ENCODE measurements at regions not wholly inside any gene's neighbourhood (a gene's known extent, or its start where the extent isn't known, plus 50 kb on each side); places are given as distances from the start of the nearest gene placed in this dataset.

DNA sequence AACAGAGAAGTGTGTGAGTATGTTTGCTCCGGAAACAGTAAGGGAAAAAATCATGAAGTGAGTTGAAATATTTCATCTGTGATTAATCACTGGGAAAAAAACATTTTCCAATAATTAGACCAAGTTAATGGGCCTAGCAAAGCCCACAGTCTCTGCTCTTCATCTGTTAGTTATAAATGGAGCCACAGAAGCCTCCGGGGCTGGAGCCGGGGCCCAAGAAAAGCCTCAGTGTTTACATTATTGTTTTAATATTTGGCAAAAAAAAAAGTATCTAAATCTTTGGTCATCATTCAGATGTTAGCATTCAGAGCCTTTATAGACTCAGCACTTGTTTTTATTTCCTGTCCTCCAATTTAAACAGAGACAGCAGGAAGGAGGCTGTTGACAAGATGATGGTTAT, 115.0 kb downstream of the UBE2U start:
- no peaks in the 10 kb centered on the region for H3K4me1 ChIP-seq (ENCODE audit: control insufficient read depth, insufficient read depth, low read length)
- H3K27ac ChIP-seq (ENCODE audit: low read length) = no peak overlapping the region
- H3K4me3 ChIP-seq (ENCODE audit: low read length) = no peak overlapping the region
- 83% methylated on average over 1 of the region's 3 CpGs for WGBS (ENCODE audit: insufficient coverage)
- no peaks in the 10 kb centered on the region for H3K27me3 ChIP-seq (ENCODE audit: control insufficient read depth, insufficient read depth, low read length)
- H3K36me3 ChIP-seq (ENCODE audit: control insufficient read depth, insufficient read depth, low read length) = no peaks in the 10 kb centered on the region
- DNase-seq = no peak
- no peaks in the 10 kb centered on the region for H3K9me3 ChIP-seq (replicated peaks; ENCODE audit: control insufficient read depth, low read depth, low read length)

DNA sequence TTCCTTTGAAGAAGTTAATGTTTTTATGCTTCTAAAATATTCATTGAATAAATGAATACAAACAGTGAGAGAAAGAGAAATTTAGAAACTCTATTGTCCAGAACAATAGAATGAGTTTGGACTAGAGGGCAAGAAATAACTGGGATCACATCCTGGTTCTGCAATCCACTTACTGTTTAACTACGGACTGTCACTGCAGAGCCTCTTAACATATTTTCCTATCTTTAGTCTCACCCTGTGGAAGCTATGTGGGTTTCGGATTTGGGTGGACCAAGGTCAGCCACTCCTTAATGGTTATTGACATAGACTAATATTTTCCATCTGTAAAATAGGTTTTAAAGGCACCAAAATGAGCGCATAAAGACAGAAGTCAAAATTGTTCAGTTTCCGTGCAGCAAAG, 116.6 kb downstream of the UBE2U start:
- Histone ChIP-seq H3K9me3 (replicated peaks; ENCODE audit: control insufficient read depth, low read depth, low read length) (no peaks in the 10 kb centered on the region), H3K4me3 (ENCODE audit: low read length) (no peak overlapping the region), H3K36me3 (ENCODE audit: control insufficient read depth, insufficient read depth, low read length) (no peaks in the 10 kb centered on the region), H3K27me3 (ENCODE audit: control insufficient read depth, insufficient read depth, low read length) (no peaks in the 10 kb centered on the region), H3K4me1 (ENCODE audit: control insufficient read depth, insufficient read depth, low read length) (no peaks in the 10 kb centered on the region), H3K27ac (ENCODE audit: low read length) (no peak overlapping the region)
- WGBS (ENCODE audit: insufficient coverage) = no CpG with 5 or more reads among the region's 4 CpGs
- no peak for DNase-seq

DNA sequence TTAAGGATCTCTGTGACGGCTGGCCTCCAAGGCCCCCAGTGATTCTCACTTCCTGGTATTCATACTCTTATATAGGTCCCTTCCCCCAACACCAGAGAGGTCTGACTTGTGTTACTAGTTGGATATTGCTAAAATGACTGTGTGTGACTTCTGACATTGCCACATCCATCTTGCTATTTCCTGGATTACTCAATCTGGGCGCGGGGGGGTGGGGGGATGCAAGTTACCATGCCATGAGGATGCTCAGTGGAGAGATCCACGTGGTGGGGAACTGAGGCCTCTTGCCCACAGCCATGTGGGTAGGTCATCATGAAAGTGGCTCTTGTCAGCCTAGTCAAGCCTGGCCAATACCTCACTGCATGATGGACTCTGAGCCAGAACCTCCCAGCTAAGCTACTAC, 117.0 kb downstream of the UBE2U start:
- Histone ChIP-seq H3K4me1 (ENCODE audit: control insufficient read depth, insufficient read depth, low read length) (no peaks in the 10 kb centered on the region), H3K27ac (ENCODE audit: low read length) (no peak overlapping the region), H3K36me3 (ENCODE audit: control insufficient read depth, insufficient read depth, low read length) (no peaks in the 10 kb centered on the region), H3K4me3 (ENCODE audit: low read length) (no peak overlapping the region), H3K27me3 (ENCODE audit: control insufficient read depth, insufficient read depth, low read length) (no peaks in the 10 kb centered on the region), H3K9me3 (replicated peaks; ENCODE audit: control insufficient read depth, low read depth, low read length) (no peaks in the 10 kb centered on the region)
- no CpG with 5 or more reads among the region's 4 CpGs for WGBS (ENCODE audit: insufficient coverage)
- DNase-seq = no peak

DNA sequence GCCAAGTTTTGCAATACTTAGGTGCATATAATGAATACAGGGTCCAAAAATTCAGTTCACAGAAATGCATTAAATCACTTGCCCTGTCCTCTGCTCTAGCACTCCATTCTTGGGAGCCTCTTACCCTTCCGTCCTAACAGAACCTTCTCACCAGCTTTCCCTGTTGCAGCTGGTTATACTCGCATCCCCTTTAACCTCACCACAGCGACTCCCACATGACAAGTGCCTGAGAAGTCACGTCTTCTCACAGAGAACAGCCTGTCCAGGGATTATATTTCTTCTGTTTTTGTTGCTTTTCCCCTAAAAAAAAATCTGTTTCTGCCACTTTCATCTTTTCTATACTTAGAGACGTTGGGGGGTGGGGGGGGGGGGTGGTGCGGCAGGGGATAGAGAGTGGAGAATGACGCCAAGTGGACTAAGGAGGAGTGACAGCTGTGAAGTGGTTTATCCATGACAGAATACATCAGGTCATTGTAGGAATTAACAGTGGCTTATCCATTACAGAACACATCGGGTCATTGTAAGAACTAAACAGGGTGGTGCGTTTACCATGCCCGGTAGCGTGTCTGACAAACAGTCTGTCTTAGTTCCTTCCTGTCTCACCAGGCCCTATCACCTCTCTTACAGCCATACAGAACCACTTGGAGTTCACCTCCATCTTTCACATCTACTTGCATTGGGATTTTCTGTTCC, 117.6 kb downstream of the UBE2U start:
- H3K4me3 ChIP-seq (ENCODE audit: low read length) = no peak overlapping the region
- H3K36me3 ChIP-seq (ENCODE audit: control insufficient read depth, insufficient read depth, low read length) = no peaks in the 10 kb centered on the region
- no peaks in the 10 kb centered on the region for H3K27me3 ChIP-seq (ENCODE audit: control insufficient read depth, insufficient read depth, low read length)
- WGBS (ENCODE audit: insufficient coverage) = 73% methylated on average over 5 of the region's 11 CpGs
- H3K9me3 ChIP-seq (replicated peaks; ENCODE audit: control insufficient read depth, low read depth, low read length) = no peaks in the 10 kb centered on the region
- no peak for DNase-seq
- H3K27ac ChIP-seq (ENCODE audit: low read length) = no peak overlapping the region
- H3K4me1 ChIP-seq (ENCODE audit: control insufficient read depth, insufficient read depth, low read length) = no peaks in the 10 kb centered on the region

DNA sequence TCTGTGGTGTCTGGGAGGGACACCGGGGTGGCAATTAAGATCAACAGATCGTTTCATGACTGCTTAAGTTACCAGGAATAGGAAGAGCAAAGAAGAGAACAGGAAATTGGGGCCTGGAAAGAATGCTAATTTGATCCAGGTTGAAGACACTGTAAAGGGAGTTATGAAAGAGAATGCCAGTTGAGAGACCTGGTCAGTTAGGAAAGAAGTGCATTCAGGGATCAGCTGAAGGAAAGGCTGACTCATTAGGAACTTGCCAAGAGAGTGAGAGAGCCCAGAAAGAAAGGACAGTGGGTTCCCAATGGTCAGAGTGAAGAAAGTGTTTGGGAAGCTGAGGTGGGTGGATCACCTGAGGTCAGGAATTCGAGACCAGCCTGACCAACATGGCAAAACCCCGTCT, 119.6 kb downstream of the UBE2U start:
- H3K9me3 ChIP-seq (replicated peaks; ENCODE audit: control insufficient read depth, low read depth, low read length) = no peaks in the 10 kb centered on the region
- H3K27ac ChIP-seq (ENCODE audit: low read length) = no peak overlapping the region
- DNase-seq = no peak
- H3K4me3 ChIP-seq (ENCODE audit: low read length) = no peak overlapping the region
- WGBS (ENCODE audit: insufficient coverage) = 71% methylated on average over 4 of the region's 4 CpGs
- H3K36me3 ChIP-seq (ENCODE audit: control insufficient read depth, insufficient read depth, low read length) = no peaks in the 10 kb centered on the region
- no peaks in the 10 kb centered on the region for H3K27me3 ChIP-seq (ENCODE audit: control insufficient read depth, insufficient read depth, low read length)
- H3K4me1 ChIP-seq (ENCODE audit: control insufficient read depth, insufficient read depth, low read length) = peaks cover 3% of the 10 kb centered on the region

DNA sequence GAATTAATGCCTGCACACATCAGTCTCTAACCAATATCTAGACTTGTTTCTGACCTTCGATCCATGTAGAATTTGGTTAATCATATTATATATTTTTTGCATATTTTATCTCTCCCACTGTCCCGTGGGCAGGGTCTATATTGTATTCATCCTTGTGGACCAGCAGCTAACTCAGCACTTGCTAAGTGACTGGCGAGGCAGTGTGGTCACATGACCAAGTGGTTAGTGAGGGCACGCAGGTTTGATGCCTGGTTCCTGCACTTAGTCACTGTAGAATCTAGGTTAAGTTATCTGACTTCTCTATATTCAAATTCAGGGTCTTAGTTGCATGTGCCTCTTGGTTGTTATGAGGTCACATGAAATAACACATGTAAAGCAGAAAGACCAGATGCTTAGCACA, 120.5 kb downstream of the UBE2U start:
- WGBS (ENCODE audit: insufficient coverage) = no CpG with 5 or more reads among the region's 4 CpGs
- H3K4me1 ChIP-seq (ENCODE audit: control insufficient read depth, insufficient read depth, low read length) = peaks cover 3% of the 10 kb centered on the region
- H3K4me3 ChIP-seq (ENCODE audit: low read length) = no peak overlapping the region
- H3K36me3 ChIP-seq (ENCODE audit: control insufficient read depth, insufficient read depth, low read length) = no peaks in the 10 kb centered on the region
- H3K9me3 ChIP-seq (replicated peaks; ENCODE audit: control insufficient read depth, low read depth, low read length) = no peaks in the 10 kb centered on the region
- no peak for DNase-seq
- H3K27ac ChIP-seq (ENCODE audit: low read length) = no peak overlapping the region
- H3K27me3 ChIP-seq (ENCODE audit: control insufficient read depth, insufficient read depth, low read length) = no peaks in the 10 kb centered on the region

DNA sequence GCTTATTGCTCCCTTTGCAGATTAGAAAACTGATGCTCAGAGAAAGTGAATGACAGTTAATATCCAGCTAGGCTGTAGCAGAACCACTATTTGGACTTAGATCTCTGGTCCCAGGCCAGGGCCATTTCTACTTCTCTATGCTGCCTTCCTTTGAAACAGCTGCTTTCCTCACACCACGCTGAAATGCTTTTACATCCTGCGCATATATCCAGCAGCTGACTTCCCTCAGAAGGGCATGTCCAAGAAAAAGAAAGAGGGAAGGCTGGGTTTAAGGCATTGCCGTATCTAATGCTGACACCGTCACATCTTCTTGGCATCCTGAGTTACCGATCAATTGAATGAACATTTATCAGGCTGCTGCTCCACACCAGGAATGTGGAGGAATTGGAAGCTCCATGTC, 122.4 kb downstream of the UBE2U start:
- no peaks in the 10 kb centered on the region for H3K27me3 ChIP-seq (ENCODE audit: control insufficient read depth, insufficient read depth, low read length)
- H3K4me3 ChIP-seq (ENCODE audit: low read length) = no peak overlapping the region
- DNase-seq = no peak
- H3K36me3 ChIP-seq (ENCODE audit: control insufficient read depth, insufficient read depth, low read length) = no peaks in the 10 kb centered on the region
- peaks cover 10% of the 10 kb centered on the region for H3K4me1 ChIP-seq (ENCODE audit: control insufficient read depth, insufficient read depth, low read length)
- no peaks in the 10 kb centered on the region for H3K9me3 ChIP-seq (replicated peaks; ENCODE audit: control insufficient read depth, low read depth, low read length)
- no CpG with 5 or more reads among the region's 5 CpGs for WGBS (ENCODE audit: insufficient coverage)
- no peak overlapping the region for H3K27ac ChIP-seq (ENCODE audit: low read length)

DNA sequence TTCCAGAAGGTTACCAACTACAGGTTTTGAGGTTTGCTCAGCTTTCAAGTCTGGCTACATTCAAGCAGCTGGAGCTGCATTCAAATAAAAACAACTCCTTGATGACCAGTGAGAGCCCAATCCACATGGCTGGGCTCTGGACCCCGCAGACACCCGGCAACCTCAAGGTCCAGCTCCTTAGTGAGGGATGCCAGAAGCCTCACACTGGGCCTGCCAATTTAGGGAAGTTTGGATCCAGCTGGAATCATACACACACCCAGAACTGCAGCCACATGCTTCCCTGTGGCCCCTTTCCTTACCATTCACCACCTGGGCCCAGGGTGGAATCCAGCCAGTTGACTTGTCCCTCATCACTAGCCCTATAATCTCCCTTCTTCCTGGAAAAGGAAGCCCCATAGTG, 123.7 kb downstream of the UBE2U start:
- Histone ChIP-seq H3K36me3 (ENCODE audit: control insufficient read depth, insufficient read depth, low read length) (no peaks in the 10 kb centered on the region), H3K9me3 (replicated peaks; ENCODE audit: control insufficient read depth, low read depth, low read length) (no peaks in the 10 kb centered on the region), H3K27me3 (ENCODE audit: control insufficient read depth, insufficient read depth, low read length) (no peaks in the 10 kb centered on the region), H3K4me1 (ENCODE audit: control insufficient read depth, insufficient read depth, low read length) (peaks cover 10% of the 10 kb centered on the region), H3K27ac (ENCODE audit: low read length) (no peak overlapping the region), H3K4me3 (ENCODE audit: low read length) (no peak overlapping the region)
- WGBS (ENCODE audit: insufficient coverage) = no CpG with 5 or more reads among the region's 2 CpGs
- DNase-seq = no peak

DNA sequence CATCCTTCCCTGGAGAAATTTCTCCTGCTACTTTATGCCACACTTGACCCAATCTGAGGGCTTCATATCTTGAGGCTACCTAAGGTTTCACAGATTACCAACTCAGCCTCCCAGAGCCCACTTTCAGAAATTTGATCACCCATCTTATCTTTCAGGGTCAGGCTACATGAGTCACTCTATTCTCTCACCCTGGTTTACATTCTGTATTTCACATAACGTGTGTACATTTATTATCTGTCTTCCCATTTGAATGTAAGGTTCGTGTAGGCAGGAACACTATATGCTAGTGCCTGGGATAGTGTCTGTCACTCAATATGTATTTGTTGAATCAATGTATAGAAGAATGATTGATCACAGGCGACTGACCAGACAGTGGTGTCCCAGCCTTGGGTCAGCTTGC, 124.8 kb downstream of the UBE2U start:
- Histone ChIP-seq H3K27me3 (ENCODE audit: control insufficient read depth, insufficient read depth, low read length) (no peaks in the 10 kb centered on the region), H3K9me3 (replicated peaks; ENCODE audit: control insufficient read depth, low read depth, low read length) (no peaks in the 10 kb centered on the region), H3K27ac (ENCODE audit: low read length) (no peak overlapping the region), H3K36me3 (ENCODE audit: control insufficient read depth, insufficient read depth, low read length) (no peaks in the 10 kb centered on the region), H3K4me3 (ENCODE audit: low read length) (no peak overlapping the region), H3K4me1 (ENCODE audit: control insufficient read depth, insufficient read depth, low read length) (peaks cover 10% of the 10 kb centered on the region)
- no CpG with 5 or more reads among the region's 3 CpGs for WGBS (ENCODE audit: insufficient coverage)
- no peak for DNase-seq

DNA sequence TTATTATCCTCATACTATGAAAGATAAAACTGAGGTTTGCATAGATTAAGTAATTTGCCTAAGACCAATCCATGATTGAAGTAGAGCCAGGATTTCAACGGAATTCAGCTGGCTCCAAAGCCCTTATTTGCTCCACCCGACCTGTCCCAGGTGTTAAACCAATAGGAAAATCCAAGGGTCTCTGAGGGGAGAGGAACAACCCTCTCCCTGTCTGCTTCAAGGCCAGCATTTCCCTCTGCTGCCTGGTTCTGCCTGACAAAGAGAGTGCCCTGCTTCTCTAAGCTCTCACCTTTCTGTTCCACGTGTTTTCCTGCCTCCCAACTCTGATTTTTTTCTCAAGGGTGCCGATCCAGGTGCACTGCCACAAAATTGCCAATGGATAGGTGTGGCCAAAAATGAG, 127.4 kb downstream of the UBE2U start:
- Histone ChIP-seq H3K36me3 (ENCODE audit: control insufficient read depth, insufficient read depth, low read length) (no peaks in the 10 kb centered on the region), H3K27me3 (ENCODE audit: control insufficient read depth, insufficient read depth, low read length) (no peaks in the 10 kb centered on the region), H3K27ac (ENCODE audit: low read length) (no peak overlapping the region), H3K4me1 (ENCODE audit: control insufficient read depth, insufficient read depth, low read length) (peaks cover 10% of the 10 kb centered on the region), H3K4me3 (ENCODE audit: low read length) (no peak overlapping the region), H3K9me3 (replicated peaks; ENCODE audit: control insufficient read depth, low read depth, low read length) (no peaks in the 10 kb centered on the region)
- WGBS (ENCODE audit: insufficient coverage) = no CpG with 5 or more reads among the region's 4 CpGs
- no peak for DNase-seq

DNA sequence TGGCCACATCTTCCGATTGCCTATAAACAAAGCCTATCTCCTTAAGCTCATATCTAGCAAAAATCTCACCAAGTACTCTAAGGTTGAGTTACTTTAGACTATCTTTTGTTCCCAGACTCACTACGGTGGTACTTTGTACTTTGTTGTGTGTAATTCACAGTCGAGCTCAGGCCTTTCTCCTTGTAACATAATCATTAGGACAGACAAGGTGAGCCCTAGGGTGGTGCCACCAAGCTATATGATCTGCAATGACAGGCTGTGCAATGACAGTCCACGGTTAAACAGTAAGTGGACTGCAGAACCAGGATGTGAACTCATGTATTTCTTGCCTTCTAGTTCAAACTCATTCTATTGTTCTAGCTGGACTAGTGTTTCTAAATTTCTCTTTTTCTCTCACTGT, 132.2 kb downstream of the UBE2U start:
- no peaks in the 10 kb centered on the region for H3K36me3 ChIP-seq (ENCODE audit: control insufficient read depth, insufficient read depth, low read length)
- DNase-seq = no peak
- WGBS (ENCODE audit: insufficient coverage) = 90% methylated on average over 2 of the region's 4 CpGs
- no peak overlapping the region for H3K4me3 ChIP-seq (ENCODE audit: low read length)
- no peaks in the 10 kb centered on the region for H3K27me3 ChIP-seq (ENCODE audit: control insufficient read depth, insufficient read depth, low read length)
- peaks cover 9% of the 10 kb centered on the region for H3K4me1 ChIP-seq (ENCODE audit: control insufficient read depth, insufficient read depth, low read length)
- H3K9me3 ChIP-seq (replicated peaks; ENCODE audit: control insufficient read depth, low read depth, low read length) = no peaks in the 10 kb centered on the region
- H3K27ac ChIP-seq (ENCODE audit: low read length) = no peak overlapping the region
